ENCODE measurements at regions not wholly inside any gene's neighbourhood (a gene's known extent, or its start where the extent isn't known, plus 50 kb on each side); places are given as distances from the start of the nearest gene placed in this dataset.

- no peak for TF ChIP-seq CTCF (IDR thresholded peaks at IDR 0.05; ENCODE audit: low read depth, low read length)
- H3K4me3 ChIP-seq (ENCODE audit: low read depth, low read length): no peak overlapping the region
Measured at GRCh38 chr4:124566030-124566429, 146.5 kb downstream of the ANKRD50 start.

GRCh38 chr4:124573056-124573455 is 139.5 kb downstream of the ANKRD50 start:
- TF ChIP-seq CTCF (IDR thresholded peaks at IDR 0.05; ENCODE audit: low read depth, low read length): no peak
- no peak overlapping the region for H3K4me3 ChIP-seq (ENCODE audit: low read depth, low read length)

- no peak for TF ChIP-seq CTCF (IDR thresholded peaks at IDR 0.05; ENCODE audit: low read depth, low read length)
- H3K4me3 ChIP-seq (ENCODE audit: low read depth, low read length): no peak overlapping the region
Measured at GRCh38 chr4:124579896-124580295, 132.6 kb downstream of the ANKRD50 start.

GRCh38 chr4:124583797-124584196 is 128.7 kb downstream of the ANKRD50 start:
- no peak overlapping the region for H3K4me3 ChIP-seq (ENCODE audit: low read depth, low read length)
- no peak for TF ChIP-seq CTCF (IDR thresholded peaks at IDR 0.05; ENCODE audit: low read depth, low read length)

GRCh38 chr4:124589786-124590185 is 122.7 kb downstream of the ANKRD50 start:
- H3K4me3 ChIP-seq (ENCODE audit: low read depth, low read length): no peak overlapping the region
- no peak for TF ChIP-seq CTCF (IDR thresholded peaks at IDR 0.05; ENCODE audit: low read depth, low read length)

- no peak overlapping the region for H3K4me3 ChIP-seq (ENCODE audit: low read depth, low read length)
- no peak for TF ChIP-seq CTCF (IDR thresholded peaks at IDR 0.05; ENCODE audit: low read depth, low read length)
Measured at GRCh38 chr4:124590480-124590879, 122.1 kb downstream of the ANKRD50 start.

- TF ChIP-seq CTCF (IDR thresholded peaks at IDR 0.05; ENCODE audit: low read depth, low read length): no peak
- H3K4me3 ChIP-seq (ENCODE audit: low read depth, low read length): no peak overlapping the region
Measured at GRCh38 chr4:124591637-124592036, 120.9 kb downstream of the ANKRD50 start.
